HG03460 (cell line): ENCODE measurements at regions not wholly inside any gene's neighbourhood (a gene's known extent, or its start where the extent isn't known, plus 50 kb on each side); places are given as distances from the start of the nearest gene placed in this dataset.

Experiments
- ATAC-seq: cut with Tn5 transposase; IDR thresholded peaks from one replicate; pipeline ENCODE4 v1.9.1; 2021; ENCODE audit not compliant: unreplicated experiment

- ATAC-seq = no peak
These were observed 82.1 kb upstream of the RASGRP1 start for GRCh38 chr15:38646716-38647115.

- no peak for ATAC-seq
These were observed 83.1 kb upstream of the RASGRP1 start for GRCh38 chr15:38647683-38648082.

- ATAC-seq = no peak
These were observed 83.7 kb upstream of the RASGRP1 start for GRCh38 chr15:38648121-38648843.

GRCh38 chr15:38650384-38650783, 85.8 kb upstream of the RASGRP1 start:
- no peak for ATAC-seq

- no peak for ATAC-seq
These were observed 86.3 kb upstream of the RASGRP1 start for GRCh38 chr15:38650936-38651327.

- ATAC-seq = peak; percentile 54
These were observed 86.9 kb upstream of the RASGRP1 start for GRCh38 chr15:38651328-38652038.

- no peak for ATAC-seq
These were observed 87.7 kb upstream of the RASGRP1 start for GRCh38 chr15:38652183-38652794.

- ATAC-seq = no peak
These were observed 88.4 kb upstream of the RASGRP1 start for GRCh38 chr15:38652998-38653397.

GRCh38 chr15:38658431-38658830, 93.8 kb upstream of the RASGRP1 start:
- no peak for ATAC-seq

GRCh38 chr15:38660738-38661137, 96.1 kb upstream of the RASGRP1 start:
- no peak for ATAC-seq

GRCh38 chr15:38662033-38662802, 97.6 kb upstream of the RASGRP1 start:
- ATAC-seq = no peak

- ATAC-seq = no peak
These were observed 98.2 kb upstream of the RASGRP1 start for GRCh38 chr15:38662805-38663204.

GRCh38 chr15:38665586-38666305, 101.1 kb upstream of the RASGRP1 start:
- ATAC-seq = no peak

- ATAC-seq = no peak
These were observed 102.4 kb upstream of the RASGRP1 start for GRCh38 chr15:38666865-38667510.

- ATAC-seq = no peak
These were observed 103.6 kb upstream of the RASGRP1 start for GRCh38 chr15:38667890-38668850.

- no peak for ATAC-seq
These were observed 104.3 kb upstream of the RASGRP1 start for GRCh38 chr15:38668898-38669391.

- peak; percentile 43 for ATAC-seq
These were observed 105.8 kb upstream of the RASGRP1 start for GRCh38 chr15:38670128-38671005.

- no peak for ATAC-seq
These were observed 106.4 kb upstream of the RASGRP1 start for GRCh38 chr15:38671006-38671387.
